ENCODE measurements at regions not wholly inside any gene's neighbourhood (a gene's known extent, or its start where the extent isn't known, plus 50 kb on each side); places are given as distances from the start of the nearest gene placed in this dataset.

DNA sequence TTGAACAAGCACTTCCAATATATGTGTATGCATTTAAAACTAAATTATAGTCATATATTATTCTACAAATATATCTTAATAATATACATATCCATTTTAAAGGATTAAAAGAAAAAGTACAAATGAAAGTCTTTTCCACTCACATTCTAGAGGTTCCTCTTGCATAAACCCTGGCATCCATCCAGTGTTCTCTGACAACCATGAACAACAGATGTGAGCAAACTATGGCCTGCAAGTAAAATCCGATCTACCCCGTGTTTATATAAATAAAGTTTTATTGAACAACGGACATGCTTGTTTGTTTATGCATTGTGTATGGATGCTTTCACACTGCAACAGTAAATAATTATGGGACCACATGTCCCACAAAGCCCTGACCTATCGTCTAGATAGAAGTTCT, 1122.3 kb downstream of the EPHA7 start:
- no peak overlapping the region for H3K4me3 ChIP-seq (ENCODE audit: low read depth, poor library complexity, severe bottlenecking)
- TF ChIP-seq POLR2A (IDR thresholded peaks at IDR 0.05): no peak
- TF ChIP-seq, protein P1, sequence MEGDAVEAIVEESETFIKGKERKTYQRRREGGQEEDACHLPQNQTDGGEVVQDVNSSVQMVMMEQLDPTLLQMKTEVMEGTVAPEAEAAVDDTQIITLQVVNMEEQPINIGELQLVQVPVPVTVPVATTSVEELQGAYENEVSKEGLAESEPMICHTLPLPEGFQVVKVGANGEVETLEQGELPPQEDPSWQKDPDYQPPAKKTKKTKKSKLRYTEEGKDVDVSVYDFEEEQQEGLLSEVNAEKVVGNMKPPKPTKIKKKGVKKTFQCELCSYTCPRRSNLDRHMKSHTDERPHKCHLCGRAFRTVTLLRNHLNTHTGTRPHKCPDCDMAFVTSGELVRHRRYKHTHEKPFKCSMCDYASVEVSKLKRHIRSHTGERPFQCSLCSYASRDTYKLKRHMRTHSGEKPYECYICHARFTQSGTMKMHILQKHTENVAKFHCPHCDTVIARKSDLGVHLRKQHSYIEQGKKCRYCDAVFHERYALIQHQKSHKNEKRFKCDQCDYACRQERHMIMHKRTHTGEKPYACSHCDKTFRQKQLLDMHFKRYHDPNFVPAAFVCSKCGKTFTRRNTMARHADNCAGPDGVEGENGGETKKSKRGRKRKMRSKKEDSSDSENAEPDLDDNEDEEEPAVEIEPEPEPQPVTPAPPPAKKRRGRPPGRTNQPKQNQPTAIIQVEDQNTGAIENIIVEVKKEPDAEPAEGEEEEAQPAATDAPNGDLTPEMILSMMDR (IDR thresholded peaks at IDR 0.05): no peak
- no peak for DNase-seq (ENCODE audit: low spot score in 2 of 2)
- intact Hi-C loops (cut with DNase I; ENCODE audit: low total_unique reads): no loop called here
- WGBS, 2 donors: 78 to 83% methylated on average over 4 of the region's 4 CpGs

DNA sequence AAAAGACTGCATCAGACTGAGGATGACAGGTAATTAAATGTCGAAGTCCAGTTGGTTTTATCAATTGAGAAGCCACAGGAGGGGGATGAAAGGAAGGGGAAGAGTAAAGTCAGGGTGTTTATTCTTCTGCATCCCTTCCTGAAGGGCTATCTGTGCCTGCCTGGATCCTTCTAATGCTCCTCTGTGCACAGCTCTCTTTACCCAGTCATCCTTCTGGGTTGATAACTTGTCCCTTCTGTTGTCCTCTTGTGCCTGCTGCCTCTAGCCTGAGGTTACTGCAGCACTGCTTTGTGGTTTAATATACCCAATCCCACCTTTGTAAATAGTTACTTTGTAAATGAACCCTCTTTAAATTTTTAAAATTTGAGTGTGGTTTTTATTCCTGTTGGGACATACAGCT, 1127.3 kb downstream of the EPHA7 start:
- intact Hi-C loops (cut with DNase I; ENCODE audit: low total_unique reads): no loop called here
- 69 to 87% methylated on average over 1 of the region's 1 CpG for WGBS, 2 donors
- no peak for DNase-seq (ENCODE audit: low spot score in 2 of 2)
- no peak overlapping the region for H3K4me3 ChIP-seq (ENCODE audit: low read depth, poor library complexity, severe bottlenecking)
- TF ChIP-seq POLR2A (IDR thresholded peaks at IDR 0.05): no peak
- TF ChIP-seq, protein P1 (IDR thresholded peaks at IDR 0.05): no peak

DNA sequence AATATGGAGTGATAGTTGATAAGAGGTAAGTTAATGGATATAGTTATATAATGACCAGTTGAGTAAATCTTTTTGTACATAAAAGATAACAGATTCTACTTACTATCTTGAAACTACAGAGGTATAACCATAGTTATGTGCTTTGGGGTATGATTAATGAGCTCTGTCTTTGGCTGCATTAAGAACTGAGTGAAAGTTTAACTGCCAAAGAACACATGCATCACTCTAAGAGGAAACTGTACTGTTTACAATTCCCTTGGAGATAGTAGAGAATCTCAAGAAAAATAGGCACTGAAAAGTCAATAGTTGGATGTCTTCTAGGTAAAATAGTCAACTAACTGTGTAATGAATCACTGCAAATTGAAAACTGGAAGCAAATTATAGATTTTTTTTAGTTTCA, 1129.5 kb downstream of the EPHA7 start:
- intact Hi-C loops (cut with DNase I; ENCODE audit: low total_unique reads): no loop called here
- no peak for DNase-seq (ENCODE audit: low spot score in 2 of 2)

DNA sequence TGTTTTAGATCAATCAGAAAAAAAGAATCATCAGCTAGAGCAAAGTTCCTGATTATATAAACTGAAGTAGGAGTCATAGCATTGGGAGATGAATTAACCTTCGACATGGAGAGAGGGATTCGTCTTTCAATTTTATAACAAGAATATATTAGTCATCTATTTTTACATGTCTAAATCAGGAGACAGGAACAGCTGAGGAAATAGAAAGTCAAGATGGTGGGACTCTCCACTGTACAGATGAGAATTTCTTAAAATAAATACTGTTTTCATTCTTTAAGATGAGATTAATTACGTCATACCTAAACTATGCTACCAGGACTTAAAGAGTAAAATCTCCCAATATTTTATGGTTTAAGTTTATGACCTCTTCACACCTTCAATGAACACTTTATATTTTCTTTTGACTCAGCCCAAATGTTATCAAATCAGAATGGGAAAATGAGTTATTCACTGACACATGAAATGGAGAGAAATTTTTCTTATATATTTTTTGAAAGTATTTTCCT, 1137.7 kb downstream of the EPHA7 start:
- intact Hi-C loops (cut with DNase I; ENCODE audit: low total_unique reads): no loop called here
- no peak overlapping the region for H3K4me3 ChIP-seq (ENCODE audit: low read depth, poor library complexity, severe bottlenecking)
- no peak for DNase-seq (ENCODE audit: low spot score in 2 of 2)
- WGBS, 2 donors: 43 to 49% methylated on average over 3 of the region's 3 CpGs
- TF ChIP-seq, protein P1 (IDR thresholded peaks at IDR 0.05): no peak
- TF ChIP-seq POLR2A (IDR thresholded peaks at IDR 0.05): no peak

More for the DNA sequence above, 1129.5 kb downstream of the EPHA7 start:
- H3K4me3 ChIP-seq (ENCODE audit: low read depth, poor library complexity, severe bottlenecking): no peak overlapping the region
- TF ChIP-seq POLR2A (IDR thresholded peaks at IDR 0.05): no peak
- TF ChIP-seq, protein P1 (IDR thresholded peaks at IDR 0.05): no peak

DNA sequence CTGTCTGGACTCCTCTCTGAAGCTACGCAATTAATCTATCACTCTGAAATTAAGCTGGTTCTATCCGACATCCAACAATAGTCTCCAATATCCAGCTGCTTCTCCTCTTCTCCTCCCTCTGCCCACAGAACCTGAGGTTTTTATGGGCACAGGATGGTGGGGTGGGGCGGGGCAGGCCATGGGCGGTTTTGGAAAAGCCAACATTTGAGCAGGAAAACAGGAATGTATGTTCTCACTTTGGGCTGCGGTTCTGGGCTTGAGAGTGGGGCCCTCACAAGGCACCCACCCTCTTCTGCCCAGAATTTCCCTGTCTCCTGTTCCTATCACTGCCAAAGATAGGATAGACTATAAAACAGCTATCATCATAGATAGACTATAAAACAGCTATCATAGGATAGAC, 1144.2 kb downstream of the EPHA7 start:
- no peak for DNase-seq (ENCODE audit: low spot score in 2 of 2)
- 81 to 95% methylated on average over 5 of the region's 5 CpGs for WGBS, 2 donors
- H3K4me3 ChIP-seq (ENCODE audit: low read depth, poor library complexity, severe bottlenecking): no peak overlapping the region
- intact Hi-C loops (cut with DNase I; ENCODE audit: low total_unique reads): no loop called here
- TF ChIP-seq POLR2A (IDR thresholded peaks at IDR 0.05): no peak
- TF ChIP-seq, protein P1 (IDR thresholded peaks at IDR 0.05): no peak

DNA sequence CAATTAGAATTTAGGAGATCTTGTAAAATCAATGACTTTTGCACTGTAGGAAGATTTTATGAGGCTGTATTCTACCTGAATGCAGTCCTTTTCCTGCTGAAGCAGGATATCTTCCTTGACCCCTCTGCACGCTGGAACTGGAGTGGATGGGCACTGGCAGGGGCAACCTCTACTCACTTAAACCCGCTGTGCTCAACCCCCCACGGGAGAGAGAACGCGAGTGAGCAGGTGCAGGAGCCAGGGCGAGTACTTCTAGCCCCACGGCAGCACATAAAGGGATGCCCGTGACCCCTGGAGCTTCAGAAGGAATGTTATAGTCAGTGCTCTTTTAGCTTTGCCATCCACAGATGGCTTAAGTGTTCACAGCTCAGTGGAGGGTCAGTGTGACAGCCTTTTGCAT, 1144.8 kb downstream of the EPHA7 start:
- TF ChIP-seq, protein P1 (IDR thresholded peaks at IDR 0.05): no peak
- no peak for TF ChIP-seq POLR2A (IDR thresholded peaks at IDR 0.05)
- WGBS, 2 donors: 86 to 88% methylated on average over 8 of the region's 8 CpGs
- DNase-seq (ENCODE audit: low spot score in 2 of 2): peak in 1 of 2 donors; percentile 48
- intact Hi-C loops (cut with DNase I; ENCODE audit: low total_unique reads): no loop called here
- H3K4me3 ChIP-seq (ENCODE audit: low read depth, poor library complexity, severe bottlenecking): no peak overlapping the region
